Fibroblast of mammary gland (primary cell): ENCODE measurements at regions not wholly inside any gene's neighbourhood (a gene's known extent, or its start where the extent isn't known, plus 50 kb on each side); places are given as distances from the start of the nearest gene placed in this dataset.
"Not testable (repeated sequence)": the region's sequence is repeated elsewhere in the genome, so short reads cannot be mapped to it uniquely, and the experiment has no call there.

Experiments used
- DNase-seq: peaks from one replicate; pipeline ENCODE4 v3.0.0-alpha.2; 2010; ENCODE audit warnings: low read depth
- H3K4me3 ChIP-seq: 2 replicates; pipeline ENCODE4 v1.5.1; 2011; ENCODE audit warnings: low read depth, mild to moderate bottlenecking, low read length, moderate library complexity; ENCODE audit not compliant: control insufficient read depth
- CTCF ChIP-seq: conservative IDR thresholded peaks from 2 replicates; pipeline ENCODE4 v1.5.1; 2011; ENCODE audit warnings: low read depth, low read length, inconsistent platforms; ENCODE audit not compliant: control insufficient read depth, insufficient read depth

- no peak for TF ChIP-seq CTCF
- DNase-seq = no peak
- H3K4me3 ChIP-seq = no peak overlapping the region
These were observed 420.2 kb upstream of the AKR1E2 start for GRCh38 chr10:4405828-4406227.

GRCh38 chr10:4403638-4404252 lies 422.3 kb upstream of the AKR1E2 start:
- TF ChIP-seq CTCF = no peak
- DNase-seq = no peak
- H3K4me3 ChIP-seq = no peak overlapping the region

- not testable (repeated sequence) for DNase-seq, H3K4me3 ChIP-seq
These were observed 424.9 kb upstream of the AKR1E2 start for GRCh38 chr10:4401080-4401479.

GRCh38 chr10:4399556-4399955 lies 426.5 kb upstream of the AKR1E2 start:
- H3K4me3 ChIP-seq = no peak overlapping the region
- DNase-seq = no peak
- TF ChIP-seq CTCF = no peak

GRCh38 chr10:4398602-4399001 lies 427.4 kb upstream of the AKR1E2 start:
- no peak for DNase-seq
- no peak overlapping the region for H3K4me3 ChIP-seq
- no peak for TF ChIP-seq CTCF

GRCh38 chr10:4397337-4397736 lies 428.7 kb upstream of the AKR1E2 start:
- no peak overlapping the region for H3K4me3 ChIP-seq
- DNase-seq = no peak
- no peak for TF ChIP-seq CTCF

GRCh38 chr10:4396401-4397283 lies 429.4 kb upstream of the AKR1E2 start:
- DNase-seq = no peak
- TF ChIP-seq CTCF = no peak
- no peak overlapping the region for H3K4me3 ChIP-seq
